Ovary (tissue), 3 donors: ENCODE measurements at regions not wholly inside any gene's neighbourhood (a gene's known extent, or its start where the extent isn't known, plus 50 kb on each side); places are given as distances from the start of the nearest gene placed in this dataset.

Experiments used
- EP300 ChIP-seq: sonication (generic); formaldehyde crosslinking; IDR thresholded peaks from one replicate; pipeline ENCODE4 v1.6.1; 2017; ENCODE audit warnings: antibody characterized with exemption
- POLR2A ChIP-seq: fragments of 450-650 bp; IDR thresholded peaks from one replicate; pipeline ENCODE4 v1.6.1; 2017; ENCODE audit warnings: antibody characterized with exemption, mild to moderate bottlenecking, moderate library complexity
- TF ChIP-seq, protein P1 (sequence below), 3 donors: fragments of 450-650 bp in 2 of 3; fragments of 200-600 bp in 1 of 3; IDR thresholded peaks; one replicate each; pipeline versions ENCODE4 v1.5.1 to v1.8.0; 2016 to 2022; ENCODE audit warnings: antibody characterized with exemption in 3 of 3, mild to moderate bottlenecking in 1 of 3
- donor health status: DM: no; HTN: no; CAD: no.

DNA sequence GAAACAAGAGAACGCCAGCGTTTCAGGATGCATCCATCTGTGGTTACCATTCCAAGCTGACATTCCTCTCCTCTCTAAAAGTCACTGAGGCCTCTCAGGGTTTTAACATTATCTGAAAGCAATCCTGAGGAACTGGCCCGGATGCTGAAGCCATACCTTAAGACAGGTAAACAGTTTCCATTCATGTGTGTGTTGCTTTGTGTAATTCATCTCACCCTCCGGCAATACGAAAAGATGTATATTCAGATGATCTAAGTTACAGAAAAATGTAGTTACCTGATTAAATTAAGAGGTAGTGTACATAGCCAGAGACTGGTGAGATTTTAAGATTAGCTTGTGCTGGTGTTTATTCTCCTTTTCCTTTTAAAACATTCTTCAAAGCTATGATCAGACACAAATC, 68.4 kb upstream of the BACH2 start:
- TF ChIP-seq, protein P1, sequence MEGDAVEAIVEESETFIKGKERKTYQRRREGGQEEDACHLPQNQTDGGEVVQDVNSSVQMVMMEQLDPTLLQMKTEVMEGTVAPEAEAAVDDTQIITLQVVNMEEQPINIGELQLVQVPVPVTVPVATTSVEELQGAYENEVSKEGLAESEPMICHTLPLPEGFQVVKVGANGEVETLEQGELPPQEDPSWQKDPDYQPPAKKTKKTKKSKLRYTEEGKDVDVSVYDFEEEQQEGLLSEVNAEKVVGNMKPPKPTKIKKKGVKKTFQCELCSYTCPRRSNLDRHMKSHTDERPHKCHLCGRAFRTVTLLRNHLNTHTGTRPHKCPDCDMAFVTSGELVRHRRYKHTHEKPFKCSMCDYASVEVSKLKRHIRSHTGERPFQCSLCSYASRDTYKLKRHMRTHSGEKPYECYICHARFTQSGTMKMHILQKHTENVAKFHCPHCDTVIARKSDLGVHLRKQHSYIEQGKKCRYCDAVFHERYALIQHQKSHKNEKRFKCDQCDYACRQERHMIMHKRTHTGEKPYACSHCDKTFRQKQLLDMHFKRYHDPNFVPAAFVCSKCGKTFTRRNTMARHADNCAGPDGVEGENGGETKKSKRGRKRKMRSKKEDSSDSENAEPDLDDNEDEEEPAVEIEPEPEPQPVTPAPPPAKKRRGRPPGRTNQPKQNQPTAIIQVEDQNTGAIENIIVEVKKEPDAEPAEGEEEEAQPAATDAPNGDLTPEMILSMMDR (IDR thresholded peaks at IDR 0.05) = no peak
- TF ChIP-seq POLR2A (no peak), EP300 (no peak)
